Endothelial cell of umbilical vein (primary cell): ENCODE measurements at regions not wholly inside any gene's neighbourhood (a gene's known extent, or its start where the extent isn't known, plus 50 kb on each side); places are given as distances from the start of the nearest gene placed in this dataset.

Source experiments
- BruUV-seq: library from RNA; stranded (reverse); fragments of 400-500 nt; replicated peaks from 2 replicates; lab custom pipeline; 2021; lab: Mats Ljungman, UMichigan
- CTCF ChIA-PET: fragments of 300-600, 350-600 bp; sonication (Branson Sonifier 250); formaldehyde crosslinking; loops from one replicate; lab custom pipeline; 2021; ENCODE audit warnings: antibody characterized with exemption, inconsistent platforms; lab: Charles Lee
- POLR2A ChIA-PET: fragments of 300-600, 350-600 bp; sonication (Branson Sonifier 250); formaldehyde crosslinking; loops from one replicate; lab custom pipeline; 2021; ENCODE audit warnings: antibody characterized with exemption, inconsistent platforms; lab: Charles Lee
- DNase-seq: peaks from one replicate; pipeline ENCODE4 v3.0.0-alpha.2; 2011; ENCODE audit warnings: low read depth, low spot score
- FAIRE-seq: peaks from 2 replicates; lab custom pipeline; 2011; peaks lifted over from hg19 to GRCh38; lab: Jason Lieb, UNC
- H2AFZ ChIP-seq: 2 replicates; pipeline ENCODE4 v1.6.0; 2012; ENCODE audit warnings: low read depth, low read length, control low read depth, inconsistent platforms
- H3K27ac ChIP-seq: 2 replicates; pipeline ENCODE4 v1.5.1; 2011; ENCODE audit warnings: low read depth, mild to moderate bottlenecking, control low read depth, low read length, moderate library complexity; ENCODE audit not compliant: insufficient read depth
- H3K27me3 ChIP-seq, 2 experiments: 2 replicates each; pipeline versions ENCODE4 v1.6.0 to v1.6.1; 2011; ENCODE audit warnings: low read length in 2 of 2, mixed read lengths in 1 of 2; ENCODE audit not compliant: control insufficient read depth in 2 of 2, insufficient read depth in 2 of 2
- H3K36me3 ChIP-seq, 2 experiments: 2 replicates in 1 of 2; 3 replicates in 1 of 2; pipeline ENCODE4 v1.5.1; 2011; ENCODE audit warnings: low read length in 2 of 2, mild to moderate bottlenecking in 1 of 2, moderate library complexity in 1 of 2; ENCODE audit not compliant: control insufficient read depth in 2 of 2, insufficient read depth in 2 of 2; ENCODE audit errors: extremely low read depth in 1 of 2
- H3K4me1 ChIP-seq: 3 replicates; pipeline ENCODE4 v1.5.1; 2011; ENCODE audit warnings: mild to moderate bottlenecking, low read length; ENCODE audit not compliant: control insufficient read depth, insufficient read depth; ENCODE audit errors: extremely low read depth
- H3K4me2 ChIP-seq: 2 replicates; pipeline ENCODE4 v1.6.1; 2011; ENCODE audit warnings: low read length, control low read depth, mixed read lengths; ENCODE audit not compliant: insufficient read depth
- H3K4me3 ChIP-seq, 3 experiments: fragments of 200-600 bp in 1 of 3; sonication (generic), shearing (Covaris generic) in 1 of 3; replicated peaks in 1 of 3; 2 replicates each; pipeline ENCODE4 v1.5.1; 2011 to 2016; ENCODE audit warnings: control low read depth in 3 of 3, low read length in 3 of 3, mild to moderate bottlenecking in 2 of 3, inconsistent platforms in 1 of 3, low read depth in 1 of 3, moderate library complexity in 1 of 3; ENCODE audit not compliant: insufficient read depth in 1 of 3
- H3K79me2 ChIP-seq: 2 replicates; pipeline ENCODE4 v1.6.0; 2012; ENCODE audit warnings: low read length, inconsistent platforms; ENCODE audit not compliant: control insufficient read depth, insufficient read depth
- H3K9ac ChIP-seq: replicated peaks from 2 replicates; pipeline ENCODE3; 2011; ENCODE audit warnings: low read length, control low read depth; ENCODE audit not compliant: insufficient read depth; ENCODE audit errors: extremely low read depth
- H3K9me1 ChIP-seq: replicated peaks from 3 replicates; pipeline ENCODE4 v1.6.0; 2011; ENCODE audit warnings: mild to moderate bottlenecking, low read length; ENCODE audit not compliant: control insufficient read depth, insufficient read depth; ENCODE audit errors: extremely low read depth
- H3K9me3 ChIP-seq: replicated peaks from 2 replicates; pipeline ENCODE4 v1.5.1; 2012; ENCODE audit warnings: low read length, inconsistent platforms; ENCODE audit not compliant: control insufficient read depth, insufficient read depth
- H4K20me1 ChIP-seq: replicated peaks from 2 replicates; pipeline ENCODE3; 2011; ENCODE audit warnings: mild to moderate bottlenecking, low read length; ENCODE audit not compliant: control insufficient read depth, insufficient read depth; ENCODE audit errors: extremely low read depth
- EZH2 ChIP-seq: IDR thresholded peaks from 2 replicates; pipeline ENCODE4 v1.6.1; 2012; ENCODE audit warnings: borderline replicate concordance, low read depth, mild to moderate bottlenecking, moderate library complexity, low read length, inconsistent platforms; ENCODE audit not compliant: severe bottlenecking
- FOS ChIP-seq: IDR thresholded peaks from 2 replicates; pipeline ENCODE4 v1.6.1; 2011; ENCODE audit warnings: mild to moderate bottlenecking, low read length, moderate library complexity, borderline replicate concordance; ENCODE audit not compliant: insufficient read depth
- GATA2 ChIP-seq: IDR thresholded peaks from 2 replicates; pipeline ENCODE4 v1.7.0; 2011; ENCODE audit warnings: low read depth, mild to moderate bottlenecking, moderate library complexity, mixed read lengths, low read length; ENCODE audit not compliant: insufficient read length, insufficient read depth
- JUN ChIP-seq: IDR thresholded peaks from 2 replicates; pipeline ENCODE4 v1.6.1; 2011; ENCODE audit warnings: borderline replicate concordance, low read depth; ENCODE audit not compliant: insufficient read length, insufficient read depth
- MYC ChIP-seq: IDR thresholded peaks from one replicate; pipeline ENCODE4 v1.6.1; 2011; ENCODE audit warnings: mild to moderate bottlenecking, low read depth, low read length
- POLR2A ChIP-seq: IDR thresholded peaks from 2 replicates; pipeline ENCODE4 v1.6.1; 2012; ENCODE audit warnings: low read depth, mild to moderate bottlenecking, control low read depth, low read length
- POLR2AphosphoS5 ChIP-seq: IDR thresholded peaks from 2 replicates; pipeline ENCODE4 v1.6.1; 2012; ENCODE audit warnings: low read depth, mild to moderate bottlenecking, control low read depth, low read length, moderate library complexity; ENCODE audit not compliant: insufficient read depth
- dilution Hi-C: fragments of 300-500 bp; cut with MboI; formaldehyde crosslinking; loops from one replicate; pipeline ENCODE4 v1.15.0; 2019; ENCODE audit warnings: low sequenced_read_pairs; ENCODE audit not compliant: extremely low pct_ligation_motif_present
- intact Hi-C: fragments of 100-400 bp; cut with micrococcal nuclease; formaldehyde crosslinking; loops from one replicate; pipeline ENCODE4 v1.10.0; 2022
- TF ChIP-seq, protein P1 (sequence below), 2 donors: IDR thresholded peaks; 1 replicate in 1 of 2; 2 replicates in 1 of 2; pipeline ENCODE4 v1.5.1; 2011; ENCODE audit warnings: low read length in 2 of 2, mild to moderate bottlenecking in 2 of 2, moderate library complexity in 2 of 2, control low read depth in 1 of 2, inconsistent platforms in 1 of 2, low read depth in 1 of 2; ENCODE audit not compliant: insufficient read depth in 1 of 2; ENCODE audit errors: extremely low read depth in 1 of 2
- TF ChIP-seq, protein P2 (sequence below): IDR thresholded peaks from 2 replicates; pipeline ENCODE4 v1.6.1; 2011; ENCODE audit not compliant: insufficient read depth, insufficient read length

DNA sequence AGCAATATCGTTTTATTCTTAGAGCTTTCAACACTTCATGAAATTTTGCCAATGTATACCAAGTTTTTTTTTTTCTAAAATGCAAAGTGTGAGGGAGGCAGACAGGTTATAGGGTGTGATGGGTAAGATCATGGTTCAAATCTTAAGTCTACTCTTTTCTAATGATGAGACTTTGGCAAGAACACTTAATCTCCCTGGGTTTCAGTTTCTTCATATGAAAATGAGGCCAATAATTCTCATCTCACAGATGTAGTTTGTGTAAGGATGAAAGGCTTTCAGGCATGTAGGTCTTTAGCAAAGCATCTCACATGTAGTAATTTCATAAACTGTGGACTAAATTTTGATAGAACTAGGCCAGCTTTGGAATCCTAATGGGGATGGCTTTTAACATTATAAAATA, 457.1 kb downstream of the QKI start:
- ChIA-PET POLR2A (no interaction called here), CTCF (no interaction called here)
- no peak overlapping the region for H3K4me2 ChIP-seq
- TF ChIP-seq, protein P1, sequence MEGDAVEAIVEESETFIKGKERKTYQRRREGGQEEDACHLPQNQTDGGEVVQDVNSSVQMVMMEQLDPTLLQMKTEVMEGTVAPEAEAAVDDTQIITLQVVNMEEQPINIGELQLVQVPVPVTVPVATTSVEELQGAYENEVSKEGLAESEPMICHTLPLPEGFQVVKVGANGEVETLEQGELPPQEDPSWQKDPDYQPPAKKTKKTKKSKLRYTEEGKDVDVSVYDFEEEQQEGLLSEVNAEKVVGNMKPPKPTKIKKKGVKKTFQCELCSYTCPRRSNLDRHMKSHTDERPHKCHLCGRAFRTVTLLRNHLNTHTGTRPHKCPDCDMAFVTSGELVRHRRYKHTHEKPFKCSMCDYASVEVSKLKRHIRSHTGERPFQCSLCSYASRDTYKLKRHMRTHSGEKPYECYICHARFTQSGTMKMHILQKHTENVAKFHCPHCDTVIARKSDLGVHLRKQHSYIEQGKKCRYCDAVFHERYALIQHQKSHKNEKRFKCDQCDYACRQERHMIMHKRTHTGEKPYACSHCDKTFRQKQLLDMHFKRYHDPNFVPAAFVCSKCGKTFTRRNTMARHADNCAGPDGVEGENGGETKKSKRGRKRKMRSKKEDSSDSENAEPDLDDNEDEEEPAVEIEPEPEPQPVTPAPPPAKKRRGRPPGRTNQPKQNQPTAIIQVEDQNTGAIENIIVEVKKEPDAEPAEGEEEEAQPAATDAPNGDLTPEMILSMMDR (IDR thresholded peaks at IDR 0.05; ENCODE audit: extremely low read depth in 1 of 2, insufficient read depth in 1 of 2, low read depth in 1 of 2, low read length in 2 of 2): no peak
- TF ChIP-seq MYC (no peak), FOS (no peak), POLR2AphosphoS5 (no peak), POLR2A (no peak), EZH2 (no peak), JUN (no peak), GATA2 (no peak)
- TF ChIP-seq, protein P2, sequence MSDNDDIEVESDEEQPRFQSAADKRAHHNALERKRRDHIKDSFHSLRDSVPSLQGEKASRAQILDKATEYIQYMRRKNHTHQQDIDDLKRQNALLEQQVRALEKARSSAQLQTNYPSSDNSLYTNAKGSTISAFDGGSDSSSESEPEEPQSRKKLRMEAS: no peak
- FAIRE-seq: no peak
- no TSS peak for BruUV-seq
- no peaks in the 10 kb centered on the region for H4K20me1 ChIP-seq
- no peak overlapping the region for H3K4me3 ChIP-seq
- H3K9me3 ChIP-seq: no peaks in the 10 kb centered on the region
- no peaks in the 10 kb centered on the region for H3K9me1 ChIP-seq
- no peaks in the 10 kb centered on the region for H3K36me3 ChIP-seq
- H3K9ac ChIP-seq: no peak overlapping the region
- intact Hi-C loops (no loop called here), dilution Hi-C loops (no loop called here)
- H3K79me2 ChIP-seq: no peaks in the 10 kb centered on the region
- H3K27me3 ChIP-seq: no peaks in the 10 kb centered on the region
- no peak overlapping the region for H2AFZ ChIP-seq
- no peaks in the 10 kb centered on the region for H3K4me1 ChIP-seq
- no peak for DNase-seq
- no peak overlapping the region for H3K27ac ChIP-seq
